Activated naive CD8-positive, alpha-beta T cell treated with anti-CD3 and anti-CD28 coated beads, Interleukin-2, amount 10 ng/mL, durations not matched to agents 7 days and 5 days (primary cell): ENCODE measurements at regions not wholly inside any gene's neighbourhood (a gene's known extent, or its start where the extent isn't known, plus 50 kb on each side); places are given as distances from the start of the nearest gene placed in this dataset.
A peak's percentile ranks its signal among the peaks of the same experiment; 100 is the strongest.
"Not testable (repeated sequence)": the region's sequence is repeated elsewhere in the genome, so short reads cannot be mapped to it uniquely, and the experiment has no call there.

ENCODE experiments used
- ATAC-seq: fragments of 150-1000 bp; cut with Tn5 transposase; one replicate; pipeline ENCODE4 v1.10.0; 2021; ENCODE audit warnings: low read depth, moderate library complexity
- POLR2A ChIA-PET: fragments of 350-600 bp; sonication (Branson Sonifier 250); formaldehyde crosslinking; loops from one replicate; lab custom pipeline; 2021; ENCODE audit warnings: antibody characterized with exemption; lab: Charles Lee
- DNase-seq: peaks from one replicate; pipeline ENCODE4 v3.0.0; 2021
- H3K27ac Mint-ChIP-seq: one replicate; pipeline ENCODE4 v1.8.0; 2022; ENCODE audit warnings: mild to moderate bottlenecking, mixed read lengths
- H3K27me3 Mint-ChIP-seq: one replicate; pipeline ENCODE4 v1.8.0; 2022; ENCODE audit warnings: mild to moderate bottlenecking, moderate library complexity, mixed read lengths
- H3K36me3 Mint-ChIP-seq: one replicate; pipeline ENCODE4 v1.8.0; 2021; ENCODE audit warnings: mild to moderate bottlenecking, mixed read lengths
- H3K4me1 Mint-ChIP-seq: one replicate; pipeline ENCODE4 v1.8.0; 2021; ENCODE audit warnings: mixed read lengths
- H3K4me3 Mint-ChIP-seq: one replicate; pipeline ENCODE4 v1.8.0; 2022; ENCODE audit warnings: mild to moderate bottlenecking, moderate library complexity, mixed read lengths
- H3K9me3 Mint-ChIP-seq: one replicate; pipeline ENCODE4 v1.8.0; 2021; ENCODE audit warnings: mixed read lengths

- no peak for ATAC-seq
- Mint-ChIP-seq H3K9me3 (peaks cover 20% of the 10 kb centered on the region), H3K27me3 (no peaks in the 10 kb centered on the region), H3K4me1 (peaks cover 5% of the 10 kb centered on the region), H3K27ac (no peak overlapping the region), H3K4me3 (no peak overlapping the region), H3K36me3 (peaks cover 23% of the 10 kb centered on the region)
- no peak for DNase-seq
- POLR2A ChIA-PET = interaction anchor here (0.9 kb wide), 1 partner anchor 14 kb away, joined by 5 read pairs; no protein-coding TSS in a partner anchor
These were observed 82.8 kb upstream of the BCL2L14 start for GRCh38 chr12:11987901-11988300.

GRCh38 chr12:11991604-11992003 is 79.1 kb upstream of the BCL2L14 start:
- peaks cover 16% of the 10 kb centered on the region for H3K9me3 Mint-ChIP-seq
- H3K4me3 Mint-ChIP-seq = no peak overlapping the region
- peaks cover 12% of the 10 kb centered on the region for H3K36me3 Mint-ChIP-seq
- ATAC-seq = no peak
- H3K27me3 Mint-ChIP-seq = no peaks in the 10 kb centered on the region
- no peak for DNase-seq
- H3K4me1 Mint-ChIP-seq = peaks cover 1% of the 10 kb centered on the region
- no peak overlapping the region for H3K27ac Mint-ChIP-seq
- POLR2A ChIA-PET = no interaction called here

- DNase-seq = no peak
- Mint-ChIP-seq H3K27ac (no peak overlapping the region), H3K9me3 (peaks cover 16% of the 10 kb centered on the region), H3K4me1 (peaks cover 1% of the 10 kb centered on the region), H3K4me3 (no peak overlapping the region), H3K27me3 (no peaks in the 10 kb centered on the region), H3K36me3 (peaks cover 11% of the 10 kb centered on the region)
- POLR2A ChIA-PET = interaction anchor here (0.8 kb wide), 1 partner anchor 18 kb away, joined by 3 read pairs; no protein-coding TSS in a partner anchor
- ATAC-seq = no peak
These were observed 78.2 kb upstream of the BCL2L14 start for GRCh38 chr12:11992515-11992914.

GRCh38 chr12:11998307-11998943 is 72.3 kb upstream of the BCL2L14 start:
- ATAC-seq = peak; percentile 63
- H3K27me3 Mint-ChIP-seq, H3K36me3 Mint-ChIP-seq, DNase-seq, H3K9me3 Mint-ChIP-seq: not testable (repeated sequence)
- H3K4me3 Mint-ChIP-seq = peak overlapping the region; percentile 25
- peaks cover 12% of the 10 kb centered on the region for H3K4me1 Mint-ChIP-seq
- POLR2A ChIA-PET = interaction anchor here (0.6 to 1.5 kb wide), 2 partner anchors 11 to 17 kb away, joined by 3 to 5 read pairs; no protein-coding TSS in a partner anchor
- H3K27ac Mint-ChIP-seq = peak overlapping the region; percentile 69

- peaks cover 12% of the 10 kb centered on the region for H3K4me1 Mint-ChIP-seq
- POLR2A ChIA-PET = interaction anchor here (0.6 to 1.5 kb wide), 2 partner anchors 11 to 18 kb away, joined by 3 to 5 read pairs; no protein-coding TSS in a partner anchor
- no peak for ATAC-seq
- peak overlapping the region; percentile 44 for H3K27ac Mint-ChIP-seq
- peak overlapping the region; percentile 1 for H3K4me3 Mint-ChIP-seq
- H3K36me3 Mint-ChIP-seq = peaks cover 7% of the 10 kb centered on the region
- H3K27me3 Mint-ChIP-seq = no peaks in the 10 kb centered on the region
- DNase-seq = no peak
- H3K9me3 Mint-ChIP-seq = peaks cover 8% of the 10 kb centered on the region
These were observed 71.8 kb upstream of the BCL2L14 start for GRCh38 chr12:11998944-11999315.

GRCh38 chr12:12003609-12004008 is 67.1 kb upstream of the BCL2L14 start:
- Mint-ChIP-seq H3K4me3 (no peak overlapping the region), H3K27ac (no peak overlapping the region), H3K9me3 (peaks cover 3% of the 10 kb centered on the region), H3K4me1 (peaks cover 30% of the 10 kb centered on the region), H3K36me3 (peaks cover 15% of the 10 kb centered on the region), H3K27me3 (no peaks in the 10 kb centered on the region)
- DNase-seq = no peak
- ATAC-seq = no peak
- POLR2A ChIA-PET = no interaction called here

- no peak for ATAC-seq
- H3K4me3 Mint-ChIP-seq = no peak overlapping the region
- H3K27me3 Mint-ChIP-seq = no peaks in the 10 kb centered on the region
- DNase-seq = no peak
- H3K9me3 Mint-ChIP-seq = peaks cover 3% of the 10 kb centered on the region
- peaks cover 15% of the 10 kb centered on the region for H3K36me3 Mint-ChIP-seq
- POLR2A ChIA-PET = no interaction called here
- no peak overlapping the region for H3K27ac Mint-ChIP-seq
- H3K4me1 Mint-ChIP-seq = peaks cover 32% of the 10 kb centered on the region
These were observed 66.2 kb upstream of the BCL2L14 start for GRCh38 chr12:12004524-12004923.

- POLR2A ChIA-PET = interaction anchor here (0.5 to 1.0 kb wide), 3 partner anchors 13 to 358 kb away, joined by 3 to 4 read pairs (median 3); partner anchors contain the start of gene ETV6
- peak overlapping the region; percentile 47 for H3K4me3 Mint-ChIP-seq
- ATAC-seq (no peak), DNase-seq (peak; percentile 36)
- peaks cover 48% of the 10 kb centered on the region for H3K4me1 Mint-ChIP-seq
- peak overlapping the region; percentile 92 for H3K27ac Mint-ChIP-seq
- peaks cover 2% of the 10 kb centered on the region for H3K9me3 Mint-ChIP-seq
- H3K36me3 Mint-ChIP-seq = peaks cover 13% of the 10 kb centered on the region
- no peaks in the 10 kb centered on the region for H3K27me3 Mint-ChIP-seq
These were observed 63.6 kb upstream of the BCL2L14 start for GRCh38 chr12:12007001-12007712.

GRCh38 chr12:12007713-12008231 is 63.0 kb upstream of the BCL2L14 start:
- peaks cover 13% of the 10 kb centered on the region for H3K36me3 Mint-ChIP-seq
- ATAC-seq (no peak), DNase-seq (no peak)
- peak overlapping the region; percentile 92 for H3K27ac Mint-ChIP-seq
- POLR2A ChIA-PET = interaction anchor here (0.5 to 1.0 kb wide), 3 partner anchors 14 to 358 kb away, joined by 3 to 4 read pairs (median 3); partner anchors contain the start of gene ETV6
- H3K4me1 Mint-ChIP-seq = peaks cover 50% of the 10 kb centered on the region
- peaks cover 2% of the 10 kb centered on the region for H3K9me3 Mint-ChIP-seq
- peak overlapping the region; percentile 47 for H3K4me3 Mint-ChIP-seq
- no peaks in the 10 kb centered on the region for H3K27me3 Mint-ChIP-seq

GRCh38 chr12:12008232-12008850 is 62.4 kb upstream of the BCL2L14 start:
- POLR2A ChIA-PET = interaction anchor here (0.6 to 3.0 kb wide), 4 partner anchors 24 to 359 kb away, joined by 3 to 16 read pairs (median 4); partner anchors contain the start of gene ETV6
- Mint-ChIP-seq H3K27me3 (no peaks in the 10 kb centered on the region), H3K9me3 (peaks cover 2% of the 10 kb centered on the region), H3K27ac (peak overlapping the region; percentile 92), H3K4me1 (peaks cover 50% of the 10 kb centered on the region), H3K4me3 (peak overlapping the region; percentile 47), H3K36me3 (peaks cover 13% of the 10 kb centered on the region)
- DNase-seq (peak; percentile 71), ATAC-seq (no peak)

- ATAC-seq = peak; percentile 77
- peaks cover 50% of the 10 kb centered on the region for H3K4me1 Mint-ChIP-seq
- peaks cover 13% of the 10 kb centered on the region for H3K36me3 Mint-ChIP-seq
- H3K9me3 Mint-ChIP-seq = peaks cover 2% of the 10 kb centered on the region
- peak; percentile 56 for DNase-seq
- H3K27ac Mint-ChIP-seq = peak overlapping the region; percentile 92
- H3K4me3 Mint-ChIP-seq = peak overlapping the region; percentile 74
- POLR2A ChIA-PET = interaction anchor here (0.8 to 3.0 kb wide), 7 partner anchors 11 to 463 kb away, joined by 3 to 28 read pairs (median 10); partner anchors contain the start of gene ETV6
- H3K27me3 Mint-ChIP-seq = no peaks in the 10 kb centered on the region
These were observed 61.7 kb upstream of the BCL2L14 start for GRCh38 chr12:12008931-12009611.

- not testable (repeated sequence) for DNase-seq, H3K9me3 Mint-ChIP-seq, H3K27me3 Mint-ChIP-seq, ATAC-seq
- H3K36me3 Mint-ChIP-seq = peaks cover 11% of the 10 kb centered on the region
- peak overlapping the region; percentile 74 for H3K4me3 Mint-ChIP-seq
- peak overlapping the region; percentile 92 for H3K27ac Mint-ChIP-seq
- POLR2A ChIA-PET = interaction anchor here (0.8 to 3.0 kb wide), 9 partner anchors 11 to 464 kb away, joined by 3 to 28 read pairs (median 5); partner anchors contain the start of genes BORCS5 and ETV6
- H3K4me1 Mint-ChIP-seq = peaks cover 50% of the 10 kb centered on the region
These were observed 60.9 kb upstream of the BCL2L14 start for GRCh38 chr12:12009749-12010276.
